GM12872 (cell line): ENCODE measurements at regions not wholly inside any gene's neighbourhood (a gene's known extent, or its start where the extent isn't known, plus 50 kb on each side); places are given as distances from the start of the nearest gene placed in this dataset.

Source experiments
- TF ChIP-seq, protein P1 (sequence below): IDR thresholded peaks from 3 replicates; pipeline ENCODE4 v1.5.1; 2011; ENCODE audit warnings: low read depth, mild to moderate bottlenecking, low read length, moderate library complexity; ENCODE audit not compliant: insufficient read depth

DNA sequence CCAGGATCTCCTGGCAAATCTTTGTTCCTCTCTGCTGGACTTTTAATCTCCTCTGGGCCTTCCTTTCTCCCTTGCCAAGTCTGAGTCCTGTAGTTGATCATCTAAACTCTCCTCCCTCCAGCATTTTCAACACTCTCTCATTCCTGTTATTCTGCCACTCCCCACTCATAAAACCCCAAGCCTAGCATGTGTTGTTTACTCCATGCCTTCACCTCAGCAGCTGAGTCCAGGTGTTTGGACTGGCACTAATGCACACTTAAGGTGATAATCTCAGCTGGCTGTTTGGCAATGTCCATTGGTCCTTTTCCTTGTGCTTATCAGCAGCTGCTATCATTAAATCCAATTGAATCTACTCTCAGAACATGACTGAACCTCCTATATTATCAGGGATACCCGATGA is 876.8 kb upstream of the TENM4 start:
- TF ChIP-seq, protein P1, sequence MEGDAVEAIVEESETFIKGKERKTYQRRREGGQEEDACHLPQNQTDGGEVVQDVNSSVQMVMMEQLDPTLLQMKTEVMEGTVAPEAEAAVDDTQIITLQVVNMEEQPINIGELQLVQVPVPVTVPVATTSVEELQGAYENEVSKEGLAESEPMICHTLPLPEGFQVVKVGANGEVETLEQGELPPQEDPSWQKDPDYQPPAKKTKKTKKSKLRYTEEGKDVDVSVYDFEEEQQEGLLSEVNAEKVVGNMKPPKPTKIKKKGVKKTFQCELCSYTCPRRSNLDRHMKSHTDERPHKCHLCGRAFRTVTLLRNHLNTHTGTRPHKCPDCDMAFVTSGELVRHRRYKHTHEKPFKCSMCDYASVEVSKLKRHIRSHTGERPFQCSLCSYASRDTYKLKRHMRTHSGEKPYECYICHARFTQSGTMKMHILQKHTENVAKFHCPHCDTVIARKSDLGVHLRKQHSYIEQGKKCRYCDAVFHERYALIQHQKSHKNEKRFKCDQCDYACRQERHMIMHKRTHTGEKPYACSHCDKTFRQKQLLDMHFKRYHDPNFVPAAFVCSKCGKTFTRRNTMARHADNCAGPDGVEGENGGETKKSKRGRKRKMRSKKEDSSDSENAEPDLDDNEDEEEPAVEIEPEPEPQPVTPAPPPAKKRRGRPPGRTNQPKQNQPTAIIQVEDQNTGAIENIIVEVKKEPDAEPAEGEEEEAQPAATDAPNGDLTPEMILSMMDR: no peak

DNA sequence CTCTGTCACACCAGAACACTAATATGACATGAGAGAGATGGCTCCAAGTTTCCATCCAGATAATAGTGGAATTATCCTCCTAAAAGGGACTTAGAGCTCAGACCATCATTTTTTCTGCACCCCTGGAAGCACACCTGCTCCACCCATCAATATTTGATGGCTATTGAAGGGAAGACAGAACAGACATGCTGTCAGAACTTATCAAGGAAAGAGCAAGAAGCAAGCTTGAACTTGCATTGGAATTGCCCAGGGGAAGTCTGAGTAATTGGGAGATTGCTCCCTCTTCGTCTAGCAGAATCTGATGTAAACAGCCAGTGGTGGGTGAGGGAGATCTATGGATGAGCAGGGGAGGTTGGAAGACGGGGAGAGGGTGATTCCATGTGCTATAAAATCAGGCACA is 874.4 kb upstream of the TENM4 start:
- TF ChIP-seq, protein P1: no peak

- TF ChIP-seq, protein P1: no peak
Measured at GRCh38 chr11:80309301-80309700, 868.5 kb upstream of the TENM4 start.

DNA sequence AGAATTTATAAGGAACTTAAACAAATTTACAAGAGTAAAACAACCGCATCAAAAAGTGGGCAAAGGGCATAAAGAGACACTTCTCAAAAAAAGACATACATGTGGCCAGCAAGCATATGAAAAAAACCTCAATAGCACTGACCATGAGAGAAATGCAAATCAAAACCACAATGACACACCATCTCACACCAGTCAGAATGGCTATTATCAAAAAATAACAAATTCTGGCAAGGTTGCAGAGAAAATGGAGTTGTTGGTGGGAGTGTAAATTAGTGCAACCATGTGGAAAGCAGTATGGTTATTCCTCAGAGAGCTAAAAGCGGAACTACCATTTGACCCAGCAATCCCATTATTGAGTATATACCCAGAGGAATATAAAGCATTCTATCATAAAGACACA is 866.8 kb upstream of the TENM4 start:
- TF ChIP-seq, protein P1: no peak

DNA sequence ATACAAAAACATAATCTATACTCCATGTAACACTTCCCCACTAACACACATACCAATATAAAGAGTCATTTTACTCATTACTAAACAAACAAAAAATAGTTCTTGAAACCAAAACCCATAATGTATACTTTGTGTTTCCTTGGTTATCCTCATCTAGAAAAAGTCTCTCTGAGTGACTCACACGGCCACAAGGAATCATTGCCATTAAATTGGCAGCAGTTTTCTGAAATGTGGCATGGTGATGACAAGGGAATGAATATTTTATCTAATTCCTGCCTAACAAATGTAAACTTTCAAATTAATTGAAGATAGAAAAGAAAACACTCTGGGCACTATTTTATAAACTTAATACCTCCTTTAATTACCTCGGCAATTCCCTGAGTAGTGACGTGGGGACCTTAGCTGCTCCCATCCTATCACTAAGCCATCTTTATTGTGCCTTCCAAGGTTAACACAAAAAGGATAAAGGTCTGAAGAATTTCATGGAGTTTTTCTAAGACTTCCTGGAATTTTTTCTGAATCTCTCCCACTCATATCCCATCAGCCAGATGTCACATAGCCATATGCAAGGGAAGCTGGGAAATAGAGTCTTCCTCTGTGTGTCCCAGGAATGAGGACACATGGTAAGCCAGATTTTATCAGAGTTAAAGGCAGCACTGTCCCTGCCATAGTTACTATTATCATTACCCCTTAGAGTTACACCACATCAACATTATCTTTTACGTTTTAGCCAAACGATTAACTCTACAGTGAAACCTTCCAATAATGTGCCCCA is 857.2 kb upstream of the TENM4 start:
- TF ChIP-seq, protein P1: no peak

GRCh38 chr11:80293293-80293692 is 852.5 kb upstream of the TENM4 start:
- TF ChIP-seq, protein P1: no peak

- TF ChIP-seq, protein P1: no peak
Measured at GRCh38 chr11:80284946-80285785, 844.3 kb upstream of the TENM4 start.
